GM10266 (cell line): ENCODE measurements at regions not wholly inside any gene's neighbourhood (a gene's known extent, or its start where the extent isn't known, plus 50 kb on each side); places are given as distances from the start of the nearest gene placed in this dataset.

Source experiments
- DNase-seq: peaks from one replicate; pipeline ENCODE4 v3.0.0; 2012; ENCODE audit errors: extremely low spot score
- CTCF ChIP-seq: IDR thresholded peaks from 2 replicates; pipeline ENCODE4 v1.5.1; 2012; ENCODE audit warnings: mild to moderate bottlenecking, low read depth; ENCODE audit not compliant: control insufficient read depth, insufficient read depth; ENCODE audit errors: missing control alignments

- no peak for TF ChIP-seq CTCF
Observed at GRCh38 chr5:26601563-26601962, 436.8 kb downstream of the CDH9 start.

GRCh38 chr5:26582350-26583045 lies 455.9 kb downstream of the CDH9 start:
- no peak for TF ChIP-seq CTCF
- DNase-seq, result no peak

More at GRCh38 chr5:26601563-26601962, 436.8 kb downstream of the CDH9 start:
- DNase-seq, result no peak

GRCh38 chr5:26579712-26580111 lies 458.7 kb downstream of the CDH9 start:
- DNase-seq, result no peak
- no peak for TF ChIP-seq CTCF

GRCh38 chr5:26578002-26578401 lies 460.4 kb downstream of the CDH9 start:
- DNase-seq, result no peak

GRCh38 chr5:26572480-26572879 lies 465.9 kb downstream of the CDH9 start:
- TF ChIP-seq CTCF, result no peak
- DNase-seq, result no peak

More at GRCh38 chr5:26578002-26578401, 460.4 kb downstream of the CDH9 start:
- no peak for TF ChIP-seq CTCF

GRCh38 chr5:26569929-26570258 lies 468.5 kb downstream of the CDH9 start:
- TF ChIP-seq CTCF, result no peak
- no peak for DNase-seq

- no peak for DNase-seq
- no peak for TF ChIP-seq CTCF
Observed at GRCh38 chr5:26569241-26569928, 469.0 kb downstream of the CDH9 start.
